ENCODE measurements at regions not wholly inside any gene's neighbourhood (a gene's known extent, or its start where the extent isn't known, plus 50 kb on each side); places are given as distances from the start of the nearest gene placed in this dataset.

DNA sequence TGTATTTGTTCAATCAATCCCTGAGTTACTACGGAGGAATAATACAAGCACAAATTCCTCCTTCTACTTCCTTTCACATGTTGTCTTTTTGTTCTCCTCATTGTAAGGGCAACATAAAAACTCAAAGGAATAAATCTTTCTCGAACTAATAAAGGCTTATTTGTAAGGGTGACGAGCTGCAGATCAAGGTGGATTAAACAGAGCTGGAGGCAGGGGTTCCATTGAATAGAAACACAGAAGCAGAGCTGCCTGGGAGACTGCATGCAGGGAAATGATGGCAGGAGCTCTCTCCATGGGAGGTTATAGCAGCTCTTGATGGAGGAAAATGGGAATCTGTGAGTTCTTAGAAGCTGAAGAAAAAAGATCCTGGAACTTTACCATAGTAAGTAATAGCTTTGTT, 160.2 kb downstream of the CYYR1 start:
- Histone ChIP-seq H3K4me1 (ENCODE audit: control insufficient read depth, insufficient read depth, low read length) (no peaks in the 10 kb centered on the region), H3K4me3 (ENCODE audit: low read depth, low read length) (no peak overlapping the region), H3K27ac (ENCODE audit: low read depth, low read length) (no peak overlapping the region), H3K9me3 (ENCODE audit: control insufficient read depth, insufficient read depth, low read length) (no peaks in the 10 kb centered on the region), H3K36me3 (ENCODE audit: control insufficient read depth, insufficient read depth, low read length) (no peaks in the 10 kb centered on the region), H3K27me3 (ENCODE audit: control insufficient read depth, insufficient read depth, low read length) (no peaks in the 10 kb centered on the region)
- DNase-seq (ENCODE audit: low read depth in 4 of 6, low spot score in 6 of 6): peak in 2 of 6 donors; percentile 41 to 76
- WGBS (ENCODE audit: insufficient coverage): 43% methylated on average over 1 of the region's 3 CpGs

DNA sequence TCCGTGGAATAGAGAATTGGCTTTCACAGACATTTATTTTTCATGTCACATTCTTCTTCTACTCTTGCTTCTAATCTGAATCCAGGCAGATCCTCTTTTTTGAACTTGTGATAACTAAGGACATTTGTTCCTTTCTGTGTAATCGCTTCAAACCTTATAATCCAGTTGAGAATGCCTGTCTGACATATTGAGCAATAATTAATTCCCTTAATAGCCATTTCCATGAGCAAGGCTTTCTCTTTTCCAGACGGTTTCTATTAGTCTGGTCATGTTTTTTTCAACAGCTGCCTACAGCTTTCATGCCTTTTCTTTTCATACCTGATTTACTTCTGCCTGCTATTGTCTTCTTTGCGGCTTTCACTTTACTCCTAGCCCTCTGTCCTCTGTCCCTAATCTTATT, 163.4 kb downstream of the CYYR1 start:
- no peaks in the 10 kb centered on the region for H3K36me3 ChIP-seq (ENCODE audit: control insufficient read depth, insufficient read depth, low read length)
- no peak overlapping the region for H3K27ac ChIP-seq (ENCODE audit: low read depth, low read length)
- H3K4me3 ChIP-seq (ENCODE audit: low read depth, low read length): no peak overlapping the region
- 29% methylated on average over 3 of the region's 4 CpGs for WGBS (ENCODE audit: insufficient coverage)
- DNase-seq (ENCODE audit: low read depth in 4 of 6, low spot score in 6 of 6): peak in 1 of 6 donors; percentile 82
- H3K9me3 ChIP-seq (ENCODE audit: control insufficient read depth, insufficient read depth, low read length): no peaks in the 10 kb centered on the region
- H3K27me3 ChIP-seq (ENCODE audit: control insufficient read depth, insufficient read depth, low read length): no peaks in the 10 kb centered on the region
- H3K4me1 ChIP-seq (ENCODE audit: control insufficient read depth, insufficient read depth, low read length): peaks cover 9% of the 10 kb centered on the region

DNA sequence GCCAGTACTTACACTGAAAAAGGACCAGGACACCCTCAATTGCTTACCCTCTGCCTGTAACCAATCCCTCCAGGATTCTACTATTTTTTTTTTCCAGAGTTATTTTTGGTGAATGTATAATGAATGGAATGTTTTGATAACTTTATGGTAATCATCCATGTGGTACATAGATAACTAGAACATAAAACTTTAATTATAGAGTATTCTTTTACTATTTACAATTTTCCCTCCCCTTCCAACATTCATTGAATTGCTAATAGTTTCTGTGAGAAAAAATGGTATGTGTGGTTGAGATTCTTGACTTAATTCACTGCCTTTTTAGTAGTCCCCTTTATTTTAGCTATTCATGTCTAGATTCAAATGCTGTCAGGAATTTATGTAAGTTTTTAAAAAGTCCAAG, 164.6 kb downstream of the CYYR1 start:
- no peak overlapping the region for H3K27ac ChIP-seq (ENCODE audit: low read depth, low read length)
- DNase-seq (ENCODE audit: low read depth in 4 of 6, low spot score in 6 of 6): peak in 1 of 6 donors; percentile 44

DNA sequence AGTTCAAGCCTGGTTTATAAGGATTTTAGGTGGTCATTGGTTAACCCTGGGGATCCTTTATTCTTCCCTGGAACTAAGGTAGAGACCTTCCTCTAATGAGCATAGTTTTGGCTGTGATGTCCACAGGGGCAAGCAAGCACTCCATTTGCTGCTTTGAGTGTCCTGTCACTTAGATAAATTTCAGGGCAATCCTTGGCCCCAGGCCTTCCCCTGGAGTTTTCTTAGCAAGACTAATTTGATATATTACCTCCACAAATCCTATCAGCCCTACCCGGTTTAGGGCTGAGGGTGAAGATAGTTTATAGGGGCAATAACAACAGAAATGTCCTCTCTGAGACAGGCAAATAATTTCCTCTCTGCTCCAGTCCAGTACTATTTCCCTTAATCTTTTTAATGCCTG, 166.6 kb downstream of the CYYR1 start:
- WGBS (ENCODE audit: insufficient coverage): no CpG with 5 or more reads among the region's 1 CpG
- no peak overlapping the region for H3K27ac ChIP-seq (ENCODE audit: low read depth, low read length)
- no peaks in the 10 kb centered on the region for H3K36me3 ChIP-seq (ENCODE audit: control insufficient read depth, insufficient read depth, low read length)
- no peak overlapping the region for H3K4me3 ChIP-seq (ENCODE audit: low read depth, low read length)
- H3K27me3 ChIP-seq (ENCODE audit: control insufficient read depth, insufficient read depth, low read length): no peaks in the 10 kb centered on the region
- peak in 1 of 6 donors; percentile 49 for DNase-seq (ENCODE audit: low read depth in 4 of 6, low spot score in 6 of 6)
- peaks cover 9% of the 10 kb centered on the region for H3K4me1 ChIP-seq (ENCODE audit: control insufficient read depth, insufficient read depth, low read length)
- no peaks in the 10 kb centered on the region for H3K9me3 ChIP-seq (ENCODE audit: control insufficient read depth, insufficient read depth, low read length)

More for the DNA sequence above, 164.6 kb downstream of the CYYR1 start:
- Histone ChIP-seq H3K9me3 (ENCODE audit: control insufficient read depth, insufficient read depth, low read length) (no peaks in the 10 kb centered on the region), H3K4me1 (ENCODE audit: control insufficient read depth, insufficient read depth, low read length) (peaks cover 9% of the 10 kb centered on the region), H3K4me3 (ENCODE audit: low read depth, low read length) (no peak overlapping the region), H3K36me3 (ENCODE audit: control insufficient read depth, insufficient read depth, low read length) (no peaks in the 10 kb centered on the region), H3K27me3 (ENCODE audit: control insufficient read depth, insufficient read depth, low read length) (no peaks in the 10 kb centered on the region)

DNA sequence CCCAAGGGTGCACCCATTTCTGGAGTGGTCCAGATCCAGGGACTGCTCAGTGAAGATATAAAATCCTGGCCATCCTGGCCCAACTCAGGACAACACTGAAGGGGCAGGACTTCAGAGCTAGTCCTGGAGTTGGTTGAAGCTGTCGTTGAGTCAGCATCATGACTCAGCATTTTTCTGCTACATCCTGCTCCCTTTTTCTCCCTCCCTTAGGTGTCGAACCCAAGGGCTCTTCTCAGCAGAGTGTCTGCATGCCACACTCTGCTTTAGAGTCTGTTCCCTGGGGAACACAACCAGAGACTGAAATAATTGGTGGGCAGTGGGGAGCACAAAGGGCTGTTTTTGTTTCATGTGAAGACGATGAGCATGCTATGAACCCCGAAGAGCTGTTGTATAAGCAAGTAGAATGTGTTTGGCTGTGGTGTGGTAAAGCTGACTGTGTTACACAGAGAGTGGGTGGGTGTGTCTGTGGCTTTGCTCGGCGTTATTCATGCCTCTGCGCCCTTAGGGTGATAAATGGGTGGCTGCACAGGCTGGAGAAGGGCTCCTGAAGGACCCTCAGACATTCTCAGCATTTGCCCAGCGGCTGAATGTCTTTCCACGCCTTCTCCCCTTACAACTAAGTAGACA, 167.2 kb downstream of the CYYR1 start:
- Histone ChIP-seq H3K27ac (ENCODE audit: low read depth, low read length) (no peak overlapping the region), H3K4me1 (ENCODE audit: control insufficient read depth, insufficient read depth, low read length) (peaks cover 9% of the 10 kb centered on the region), H3K4me3 (ENCODE audit: low read depth, low read length) (no peak overlapping the region), H3K27me3 (ENCODE audit: control insufficient read depth, insufficient read depth, low read length) (no peaks in the 10 kb centered on the region), H3K9me3 (ENCODE audit: control insufficient read depth, insufficient read depth, low read length) (no peaks in the 10 kb centered on the region), H3K36me3 (ENCODE audit: control insufficient read depth, insufficient read depth, low read length) (no peaks in the 10 kb centered on the region)
- DNase-seq (ENCODE audit: low read depth in 4 of 6, low spot score in 6 of 6): peak in 1 of 6 donors; percentile 46
- 12% methylated on average over 3 of the region's 9 CpGs for WGBS (ENCODE audit: insufficient coverage)

DNA sequence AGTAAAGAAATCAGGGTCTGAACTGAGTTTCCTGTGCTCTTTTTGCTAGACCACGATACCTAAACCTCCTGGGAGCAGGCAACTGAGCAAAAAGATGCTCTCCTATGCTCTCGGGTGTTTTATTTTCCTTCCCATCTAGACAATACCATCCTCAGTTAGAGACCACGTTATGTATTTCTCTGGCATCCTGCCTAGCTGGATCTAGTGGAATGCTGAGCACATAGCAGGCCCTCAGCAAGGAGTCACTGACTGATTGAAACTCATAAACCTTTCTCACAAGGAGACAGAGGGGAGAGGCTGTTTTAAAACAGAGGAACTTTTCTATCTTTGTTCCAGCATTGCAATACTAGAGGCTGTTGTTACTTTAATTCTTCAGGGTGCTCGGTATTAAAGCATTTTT, 168.0 kb downstream of the CYYR1 start:
- Histone ChIP-seq H3K27ac (ENCODE audit: low read depth, low read length) (no peak overlapping the region), H3K4me1 (ENCODE audit: control insufficient read depth, insufficient read depth, low read length) (peaks cover 9% of the 10 kb centered on the region), H3K27me3 (ENCODE audit: control insufficient read depth, insufficient read depth, low read length) (no peaks in the 10 kb centered on the region), H3K36me3 (ENCODE audit: control insufficient read depth, insufficient read depth, low read length) (no peaks in the 10 kb centered on the region), H3K4me3 (ENCODE audit: low read depth, low read length) (no peak overlapping the region), H3K9me3 (ENCODE audit: control insufficient read depth, insufficient read depth, low read length) (no peaks in the 10 kb centered on the region)
- WGBS (ENCODE audit: insufficient coverage): 43% methylated on average over 3 of the region's 4 CpGs
- DNase-seq (ENCODE audit: low read depth in 4 of 6, low spot score in 6 of 6): peak in 1 of 6 donors; percentile 76

DNA sequence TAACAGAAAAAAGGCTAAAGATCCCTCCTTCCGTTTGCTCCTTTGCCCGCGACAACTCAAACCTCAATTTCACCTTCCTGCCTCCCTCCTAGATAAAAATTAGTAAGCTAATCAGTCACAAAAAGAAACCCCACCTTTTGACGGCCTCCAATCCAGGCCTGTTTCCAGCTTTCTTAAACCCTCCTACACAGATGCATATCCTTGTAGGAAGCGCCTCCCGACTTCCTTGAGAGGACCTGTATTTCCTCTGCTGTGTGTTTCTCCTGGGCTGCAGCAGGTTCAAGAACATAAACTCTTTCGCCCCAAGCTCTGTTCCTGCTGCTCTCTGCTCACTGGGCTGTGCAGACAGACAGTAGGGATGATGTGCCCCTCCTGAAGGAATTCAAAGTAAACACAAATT, 168.8 kb downstream of the CYYR1 start:
- H3K27me3 ChIP-seq (ENCODE audit: control insufficient read depth, insufficient read depth, low read length): no peaks in the 10 kb centered on the region
- WGBS (ENCODE audit: insufficient coverage): 94% methylated on average over 7 of the region's 7 CpGs

DNA sequence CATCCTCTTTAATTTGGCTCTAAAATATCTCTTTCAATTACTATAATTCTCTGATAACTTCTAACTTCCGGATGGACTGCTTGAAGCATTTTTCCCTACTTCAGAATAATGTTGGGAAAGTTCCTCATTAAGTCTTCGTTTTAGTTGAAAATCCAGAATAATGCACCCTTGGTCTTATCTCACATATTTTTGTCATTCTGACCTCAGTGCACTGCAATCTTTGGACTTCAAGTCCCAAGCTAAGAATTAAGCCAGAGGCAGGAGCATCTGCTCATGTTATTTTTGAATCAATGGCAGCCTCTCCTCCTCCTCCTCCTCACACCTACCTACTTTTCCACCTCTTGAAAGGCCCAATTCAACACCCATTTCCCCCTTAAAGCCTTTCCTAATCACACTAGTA, 169.8 kb downstream of the CYYR1 start:
- no peak overlapping the region for H3K27ac ChIP-seq (ENCODE audit: low read depth, low read length)
- DNase-seq (ENCODE audit: low read depth in 4 of 6, low spot score in 6 of 6): no peak
- H3K4me3 ChIP-seq (ENCODE audit: low read depth, low read length): no peak overlapping the region
- no peaks in the 10 kb centered on the region for H3K36me3 ChIP-seq (ENCODE audit: control insufficient read depth, insufficient read depth, low read length)
- WGBS (ENCODE audit: insufficient coverage): 86% methylated on average over 1 of the region's 2 CpGs
- H3K9me3 ChIP-seq (ENCODE audit: control insufficient read depth, insufficient read depth, low read length): no peaks in the 10 kb centered on the region
- H3K4me1 ChIP-seq (ENCODE audit: control insufficient read depth, insufficient read depth, low read length): peaks cover 9% of the 10 kb centered on the region
- H3K27me3 ChIP-seq (ENCODE audit: control insufficient read depth, insufficient read depth, low read length): no peaks in the 10 kb centered on the region

More for the DNA sequence above, 168.8 kb downstream of the CYYR1 start:
- DNase-seq (ENCODE audit: low read depth in 4 of 6, low spot score in 6 of 6): no peak
- Histone ChIP-seq H3K9me3 (ENCODE audit: control insufficient read depth, insufficient read depth, low read length) (no peaks in the 10 kb centered on the region), H3K36me3 (ENCODE audit: control insufficient read depth, insufficient read depth, low read length) (no peaks in the 10 kb centered on the region), H3K4me1 (ENCODE audit: control insufficient read depth, insufficient read depth, low read length) (peaks cover 9% of the 10 kb centered on the region), H3K27ac (ENCODE audit: low read depth, low read length) (no peak overlapping the region), H3K4me3 (ENCODE audit: low read depth, low read length) (no peak overlapping the region)

DNA sequence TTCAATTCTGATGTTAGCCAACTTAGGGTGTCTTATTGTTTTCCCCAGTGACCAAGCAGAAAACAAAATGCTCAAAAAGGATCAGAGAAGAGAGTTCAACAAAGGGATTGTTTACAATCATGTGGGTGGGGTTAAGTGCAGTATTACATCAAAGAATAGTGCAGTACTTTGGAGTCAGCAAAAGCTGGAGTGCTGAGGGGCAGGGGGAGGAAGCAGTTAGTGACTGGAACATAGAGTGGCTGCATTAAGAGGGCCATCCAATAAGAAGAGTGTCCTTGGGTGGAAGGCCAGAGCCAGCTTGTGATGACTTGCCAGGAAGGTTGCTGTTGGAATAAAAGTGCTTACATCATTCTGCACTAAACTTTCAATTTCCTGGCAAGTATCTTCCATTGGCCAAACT, 175.5 kb downstream of the CYYR1 start:
- DNase-seq (ENCODE audit: low read depth in 4 of 6, low spot score in 6 of 6): no peak
- no peaks in the 10 kb centered on the region for H3K27me3 ChIP-seq (ENCODE audit: control insufficient read depth, insufficient read depth, low read length)
- no peaks in the 10 kb centered on the region for H3K4me1 ChIP-seq (ENCODE audit: control insufficient read depth, insufficient read depth, low read length)
- H3K36me3 ChIP-seq (ENCODE audit: control insufficient read depth, insufficient read depth, low read length): no peaks in the 10 kb centered on the region
- H3K27ac ChIP-seq (ENCODE audit: low read depth, low read length): no peak overlapping the region
- H3K9me3 ChIP-seq (ENCODE audit: control insufficient read depth, insufficient read depth, low read length): no peaks in the 10 kb centered on the region
- no peak overlapping the region for H3K4me3 ChIP-seq (ENCODE audit: low read depth, low read length)

DNA sequence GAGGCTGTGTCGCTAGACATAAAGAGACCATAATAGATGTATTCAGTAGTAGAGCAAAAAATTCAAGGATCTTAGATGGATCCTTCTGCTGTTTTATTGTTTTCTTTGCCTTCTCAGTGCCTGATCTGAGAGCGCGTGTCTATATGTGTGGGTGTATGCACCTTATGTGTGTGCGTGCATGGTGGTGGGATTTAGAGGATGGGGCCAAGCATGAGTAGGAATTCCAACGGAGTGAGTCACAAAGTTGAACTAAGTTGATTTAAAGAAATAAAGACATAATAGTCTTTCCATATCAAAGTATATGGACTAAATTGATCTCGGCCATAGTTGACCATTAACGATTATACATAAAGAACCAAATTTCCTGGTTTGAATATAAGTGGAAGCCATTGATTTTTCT, 178.7 kb downstream of the CYYR1 start:
- H3K4me3 ChIP-seq (ENCODE audit: low read depth, low read length): no peak overlapping the region
- no peaks in the 10 kb centered on the region for H3K36me3 ChIP-seq (ENCODE audit: control insufficient read depth, insufficient read depth, low read length)
- 94% methylated on average over 3 of the region's 7 CpGs for WGBS (ENCODE audit: insufficient coverage)
- no peak for DNase-seq (ENCODE audit: low read depth in 4 of 6, low spot score in 6 of 6)
- H3K9me3 ChIP-seq (ENCODE audit: control insufficient read depth, insufficient read depth, low read length): no peaks in the 10 kb centered on the region
- no peaks in the 10 kb centered on the region for H3K4me1 ChIP-seq (ENCODE audit: control insufficient read depth, insufficient read depth, low read length)
- H3K27me3 ChIP-seq (ENCODE audit: control insufficient read depth, insufficient read depth, low read length): no peaks in the 10 kb centered on the region
- H3K27ac ChIP-seq (ENCODE audit: low read depth, low read length): no peak overlapping the region
